NCI-H510A (cell line): ENCODE measurements at regions not wholly inside any gene's neighbourhood (a gene's known extent, or its start where the extent isn't known, plus 50 kb on each side); places are given as distances from the start of the nearest gene placed in this dataset.
"Not testable (repeated sequence)": the region's sequence is repeated elsewhere in the genome, so short reads cannot be mapped to it uniquely, and the experiment has no call there.

Experiments
- DNase-seq: peaks from one replicate; lab custom pipeline; 2025; lab: John Stamatoyannopoulos, UW

DNA sequence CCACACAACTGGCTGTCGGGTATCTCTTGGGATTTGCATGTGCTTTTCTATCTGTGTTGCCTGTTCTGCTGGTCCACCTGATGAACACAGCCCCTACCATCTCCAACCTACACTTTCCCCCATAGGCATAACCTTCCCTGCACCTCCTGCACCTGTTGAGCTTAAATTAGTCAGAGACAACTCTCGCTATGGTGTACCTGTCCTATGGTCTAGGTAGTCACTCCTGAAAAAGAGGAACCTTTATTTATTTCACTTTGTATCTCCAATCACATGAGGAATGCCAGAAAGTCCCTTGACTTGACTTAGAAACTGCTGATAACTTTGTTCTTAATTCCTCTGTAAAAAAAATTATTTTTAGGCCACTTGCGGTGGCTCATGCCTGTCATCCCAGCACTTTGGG is 338.1 kb downstream of the DHRSX start:
- no peak for DNase-seq

DNA sequence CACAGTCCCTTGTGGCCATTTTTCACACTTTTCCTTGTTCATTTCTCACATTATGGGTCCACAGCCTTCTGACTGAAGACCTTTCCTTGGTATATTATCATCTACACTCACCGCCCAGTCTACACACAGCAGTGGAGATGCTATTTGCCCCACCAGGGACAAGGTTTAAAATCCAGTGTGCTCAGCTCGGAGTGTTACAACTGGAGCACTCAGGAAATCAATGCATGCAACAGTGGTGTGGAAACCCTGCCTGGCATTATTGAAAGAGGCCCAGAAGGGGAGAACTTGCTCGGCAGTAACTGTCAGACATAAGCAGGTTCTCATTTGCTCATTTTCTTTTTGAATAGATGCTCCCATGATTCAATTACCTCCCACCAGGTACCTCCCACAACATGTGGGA is 340.9 kb downstream of the DHRSX start:
- DNase-seq, result no peak

DNA sequence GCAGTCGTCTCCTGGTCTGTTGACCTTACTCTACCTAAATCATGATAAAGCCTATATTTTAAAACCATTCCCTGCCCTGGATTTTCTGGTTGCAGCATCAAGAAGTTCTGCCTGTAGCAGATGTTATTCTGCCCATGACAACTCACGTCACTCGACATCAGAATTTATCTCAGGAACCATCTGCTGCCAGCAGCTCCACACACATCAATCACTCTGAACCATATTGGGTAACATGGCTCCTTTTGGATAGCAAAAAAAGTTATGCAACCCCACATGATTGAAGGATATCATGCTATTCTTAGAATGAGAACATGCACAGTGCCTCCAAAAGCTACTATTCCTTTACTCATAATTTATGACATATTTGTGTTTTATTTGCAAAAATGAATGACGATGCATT is 341.4 kb downstream of the DHRSX start:
- no peak for DNase-seq

DNA sequence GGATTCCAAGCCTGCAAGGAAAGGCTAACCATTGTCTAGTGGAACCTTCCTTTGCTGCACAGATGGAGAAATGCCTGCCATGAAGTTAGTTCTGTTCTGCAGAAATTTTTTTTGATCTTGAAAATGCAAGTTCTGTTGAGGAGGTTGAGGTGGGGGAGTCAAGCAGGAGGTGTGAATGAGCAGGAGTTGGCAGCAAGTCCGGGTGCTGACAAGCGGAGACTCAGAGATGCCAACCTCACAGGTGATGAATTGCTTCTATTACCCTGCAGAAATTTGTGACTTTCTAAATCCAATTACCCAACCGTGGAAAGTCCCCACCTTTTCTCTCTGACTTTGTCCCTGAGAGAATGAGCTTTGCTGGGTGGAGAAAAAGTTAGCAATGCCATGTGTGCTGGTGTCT is 350.1 kb downstream of the DHRSX start:
- no peak for DNase-seq

DNA sequence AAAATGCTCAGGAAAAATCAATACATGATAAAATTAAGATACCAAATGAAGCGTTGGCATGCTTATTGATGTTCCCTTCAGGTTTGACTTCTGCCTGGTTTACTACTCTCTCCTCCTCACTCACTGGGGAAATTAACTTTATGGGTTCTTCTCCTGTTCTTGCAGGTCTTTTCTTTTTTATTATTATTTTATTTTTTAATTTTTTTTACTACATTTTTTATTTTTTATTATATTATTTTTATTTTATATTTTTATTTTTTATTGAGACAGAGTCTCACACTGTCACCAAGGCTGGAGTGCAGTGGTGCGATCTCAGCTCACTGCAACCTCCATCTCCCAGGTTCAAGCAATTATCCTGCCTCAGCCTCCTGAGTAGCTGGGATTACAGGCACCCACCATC is 350.8 kb downstream of the DHRSX start:
- not testable (repeated sequence) for DNase-seq

DNA sequence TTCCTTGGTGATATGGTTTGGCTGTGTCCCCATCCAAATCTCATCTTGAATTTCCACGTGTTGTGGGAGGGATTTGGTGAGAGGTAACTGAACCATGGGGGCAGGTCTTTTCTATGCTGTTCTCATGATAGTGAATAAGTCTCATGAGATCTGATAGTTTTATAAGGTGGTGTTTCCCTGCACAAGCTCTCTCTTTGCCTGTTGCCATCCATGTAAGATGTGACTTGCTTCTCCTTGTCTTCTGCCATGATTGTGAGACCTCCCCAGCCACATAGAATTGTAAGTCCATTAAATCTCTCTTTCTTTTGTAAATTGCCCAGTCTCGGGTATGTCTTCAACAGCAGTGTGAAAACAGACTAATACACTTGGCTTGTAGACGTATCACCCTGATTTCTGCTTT is 351.7 kb downstream of the DHRSX start:
- DNase-seq, result not testable (repeated sequence)

DNA sequence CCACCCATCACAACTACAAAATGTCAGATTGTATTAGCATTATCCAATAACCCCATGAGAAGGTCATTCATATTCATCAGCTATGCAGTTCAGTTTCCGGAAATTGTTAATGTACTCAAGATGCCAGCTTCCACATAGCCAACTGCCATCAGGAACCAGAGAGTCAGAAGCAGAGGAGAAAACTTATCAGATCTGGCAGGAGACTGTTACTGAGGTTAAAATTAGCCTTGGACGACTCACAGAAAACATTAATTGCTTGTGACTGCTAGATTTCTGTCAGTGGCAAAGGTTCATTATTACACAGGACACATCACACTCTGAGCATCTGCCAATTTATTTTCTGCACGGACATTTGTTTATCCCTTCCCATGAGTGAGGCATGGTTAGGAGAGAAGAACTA is 352.8 kb downstream of the DHRSX start:
- no peak for DNase-seq

DNA sequence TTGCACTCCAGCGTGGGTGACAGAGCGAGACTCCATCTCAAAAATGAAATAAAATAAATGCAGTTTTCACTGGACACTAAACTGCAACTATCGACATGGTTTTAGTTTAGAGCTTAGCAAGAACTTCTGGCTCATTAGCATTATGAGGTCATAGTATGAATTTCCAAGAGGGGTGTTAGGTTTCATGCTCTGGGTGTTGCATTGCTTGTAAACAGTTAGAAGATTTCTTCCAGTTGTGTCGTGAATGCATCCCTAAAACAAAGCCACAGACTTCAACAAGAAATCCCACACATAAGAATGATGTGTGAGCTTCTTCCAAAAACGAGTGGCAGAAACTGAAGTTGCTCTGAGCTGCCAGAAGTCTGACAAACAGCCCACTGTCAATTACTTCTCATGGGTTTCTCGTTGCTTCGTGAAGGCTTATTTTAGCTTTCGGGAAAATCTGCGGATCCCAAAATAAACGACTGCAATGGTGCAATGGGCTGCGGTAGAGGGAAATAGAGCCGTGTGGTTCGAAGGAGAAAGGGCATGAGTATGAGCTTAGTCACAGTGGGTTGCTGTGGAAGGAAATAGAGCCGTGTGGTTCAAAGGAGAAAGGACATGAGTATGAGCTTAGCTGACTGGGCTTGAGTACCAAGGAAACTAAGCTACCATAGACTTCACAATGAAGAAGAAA is 354.9 kb downstream of the DHRSX start:
- peak; percentile 0 for DNase-seq

DNA sequence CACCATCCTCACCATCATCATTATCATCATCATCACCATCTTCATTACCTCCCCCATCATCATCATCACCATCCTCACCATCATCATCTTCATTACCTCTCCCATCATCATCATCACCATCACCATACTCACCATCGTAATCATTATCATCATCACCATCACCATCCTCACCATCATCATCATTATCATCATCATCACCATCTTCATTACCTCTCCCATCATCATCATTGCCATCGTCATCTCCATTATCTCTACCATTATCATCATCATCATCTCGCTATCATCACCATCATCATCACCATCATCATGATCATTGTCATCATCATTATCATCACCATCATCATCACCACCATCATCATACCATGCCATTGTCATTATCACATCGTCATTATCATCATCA is 362.9 kb downstream of the DHRSX start:
- DNase-seq, result no peak

DNA sequence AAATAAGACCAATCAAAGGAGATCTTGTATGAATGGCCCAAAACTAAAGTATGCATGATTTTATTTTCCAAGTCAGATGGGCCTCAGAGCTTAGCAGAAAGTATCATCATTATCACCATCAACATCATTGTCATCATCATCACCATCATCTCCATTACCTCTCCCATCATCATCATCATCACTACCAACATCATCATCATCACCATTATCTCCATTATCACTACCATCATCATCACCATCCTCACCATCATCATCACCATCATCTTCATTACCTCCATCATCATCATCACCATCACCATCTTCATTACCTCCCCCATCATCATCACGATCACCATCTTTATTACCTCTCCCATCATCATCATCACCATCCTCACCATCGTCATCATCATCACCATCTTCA is 363.9 kb downstream of the DHRSX start:
- no peak for DNase-seq

DNA sequence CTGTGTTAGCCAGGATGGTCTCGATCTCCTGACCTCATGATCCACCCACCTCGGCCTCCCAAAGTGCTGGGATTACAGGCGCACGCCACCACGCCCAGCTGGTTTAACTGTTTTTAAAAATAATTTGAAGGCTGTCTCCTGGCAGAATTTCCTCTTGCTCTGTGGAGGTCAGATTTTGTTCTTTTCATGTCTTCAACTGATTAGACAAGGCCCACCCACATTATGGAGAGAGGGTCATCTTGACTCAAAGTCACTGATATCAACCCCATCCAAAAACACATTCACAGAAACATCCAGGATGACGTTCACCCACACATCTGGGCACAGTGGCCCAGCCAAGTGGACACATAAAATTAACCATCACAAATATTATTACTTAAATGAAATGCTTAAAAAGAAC is 365.4 kb downstream of the DHRSX start:
- DNase-seq, result no peak

DNA sequence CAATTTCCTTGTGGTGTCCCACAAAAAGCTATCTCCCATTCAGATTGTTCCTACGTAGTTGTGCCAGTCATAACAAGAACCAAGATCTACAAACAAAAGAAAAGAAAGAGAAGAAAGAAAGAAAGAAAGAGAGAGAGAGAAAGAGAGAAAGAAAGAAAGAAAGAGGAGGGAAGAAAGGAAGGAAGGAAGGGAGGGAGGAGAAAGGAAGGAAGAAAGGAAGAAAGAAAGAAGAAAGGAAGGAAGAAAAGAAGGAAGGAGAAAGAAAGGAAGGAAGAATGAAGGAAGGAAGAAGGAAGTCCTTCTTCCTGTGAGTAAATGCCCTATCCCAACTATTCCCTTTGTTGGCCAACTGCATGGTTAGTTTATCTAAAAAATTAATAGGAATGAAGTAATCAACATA is 366.0 kb downstream of the DHRSX start:
- DNase-seq, result no peak
